Natural killer cell (primary cell): ENCODE measurements at regions not wholly inside any gene's neighbourhood (a gene's known extent, or its start where the extent isn't known, plus 50 kb on each side); places are given as distances from the start of the nearest gene placed in this dataset.

Experiments used
- ATAC-seq, 3 donors: fragments of 150-1000 bp in 2 of 3; fragments of 200-7000 bp in 1 of 3; cut with Tn5 transposase; 1 replicate in 1 of 3; 2 replicates in 2 of 3; pipeline ENCODE4 v1.10.0; 2021; ENCODE audit warnings: mild to moderate bottlenecking in 2 of 3, moderate library complexity in 2 of 3
- DNase-seq, 2 donors: peaks; one replicate each; pipeline versions ENCODE4 v3.0.0 to v3.0.0-alpha.2; 2013 to 2021; ENCODE audit warnings: mixed read lengths in 1 of 2
- H3K27ac ChIP-seq: one replicate; pipeline ENCODE4 v1.5.1; 2013; ENCODE audit warnings: mild to moderate bottlenecking, low read length
- H3K27me3 ChIP-seq: one replicate; pipeline ENCODE4 v1.6.1; 2013; ENCODE audit warnings: low read length; ENCODE audit not compliant: control insufficient read depth, insufficient read depth
- H3K36me3 ChIP-seq: one replicate; pipeline ENCODE4 v1.6.1; 2013; ENCODE audit warnings: low read length; ENCODE audit not compliant: control insufficient read depth, insufficient read depth
- H3K4me1 ChIP-seq: one replicate; pipeline ENCODE4 v1.6.1; 2013; ENCODE audit warnings: low read length; ENCODE audit not compliant: control insufficient read depth, insufficient read depth
- H3K4me3 ChIP-seq: one replicate; pipeline ENCODE4 v1.5.1; 2013; ENCODE audit warnings: low read length
- H3K9me3 ChIP-seq: one replicate; pipeline ENCODE4 v1.6.1; 2013; ENCODE audit warnings: low read length; ENCODE audit not compliant: control insufficient read depth, insufficient read depth
- H3K27ac Mint-ChIP-seq, 2 donors: one replicate each; pipeline ENCODE4 v1.8.0; 2022; ENCODE audit warnings: mild to moderate bottlenecking in 2 of 2, mixed read lengths in 2 of 2, moderate library complexity in 1 of 2
- H3K27me3 Mint-ChIP-seq, 2 donors: one replicate each; pipeline ENCODE4 v1.8.0; 2022; ENCODE audit warnings: low read depth in 2 of 2, mixed read lengths in 2 of 2
- H3K36me3 Mint-ChIP-seq: one replicate; pipeline ENCODE4 v1.8.0; 2022; ENCODE audit warnings: mixed read lengths
- H3K4me1 Mint-ChIP-seq, 2 donors: one replicate each; pipeline ENCODE4 v1.8.0; 2022; ENCODE audit warnings: mixed read lengths in 2 of 2
- H3K4me3 Mint-ChIP-seq: one replicate; pipeline ENCODE4 v1.8.0; 2022; ENCODE audit warnings: mild to moderate bottlenecking, moderate library complexity, mixed read lengths
- H3K9me3 Mint-ChIP-seq, 2 donors: one replicate each; pipeline ENCODE4 v1.8.0; 2022; ENCODE audit warnings: mixed read lengths in 2 of 2
- whole genome bisulfite sequencing: methylation state at CpG from one replicate; pipeline ENCODE4 v1.1.7; 2013; ENCODE audit warnings: missing lambda C conversion rate; ENCODE audit not compliant: insufficient coverage; 5-methylcytosine and 5-hydroxymethylcytosine counted together
- intact Hi-C: fragments of 100-400 bp; cut with micrococcal nuclease; formaldehyde crosslinking; loops from one replicate; pipeline ENCODE4 v1.14.2; 2022
- TF ChIP-seq, protein P1 (sequence below): fragments of 200-600 bp; IDR thresholded peaks from one replicate; pipeline ENCODE4 v1.8.0; 2022; ENCODE audit warnings: antibody characterized with exemption

- H3K4me3 ChIP-seq = no peak overlapping the region
- 2% methylated on average over 4 of the region's 4 CpGs for WGBS
- H3K36me3 Mint-ChIP-seq = no peaks in the 10 kb centered on the region
- H3K27ac Mint-ChIP-seq = no peak overlapping the region
- ATAC-seq (no peak), DNase-seq (peak in 1 of 2 donors; percentile 44)
- H3K4me1 ChIP-seq = no peaks in the 10 kb centered on the region
- no peak overlapping the region for H3K27ac ChIP-seq
- intact Hi-C loops = no loop called here
- H3K27me3 Mint-ChIP-seq = peaks cover 7 to 23% of the 10 kb centered on the region in 2 donors
- no peaks in the 10 kb centered on the region for H3K27me3 ChIP-seq
- H3K36me3 ChIP-seq = no peaks in the 10 kb centered on the region
- TF ChIP-seq, protein P1, sequence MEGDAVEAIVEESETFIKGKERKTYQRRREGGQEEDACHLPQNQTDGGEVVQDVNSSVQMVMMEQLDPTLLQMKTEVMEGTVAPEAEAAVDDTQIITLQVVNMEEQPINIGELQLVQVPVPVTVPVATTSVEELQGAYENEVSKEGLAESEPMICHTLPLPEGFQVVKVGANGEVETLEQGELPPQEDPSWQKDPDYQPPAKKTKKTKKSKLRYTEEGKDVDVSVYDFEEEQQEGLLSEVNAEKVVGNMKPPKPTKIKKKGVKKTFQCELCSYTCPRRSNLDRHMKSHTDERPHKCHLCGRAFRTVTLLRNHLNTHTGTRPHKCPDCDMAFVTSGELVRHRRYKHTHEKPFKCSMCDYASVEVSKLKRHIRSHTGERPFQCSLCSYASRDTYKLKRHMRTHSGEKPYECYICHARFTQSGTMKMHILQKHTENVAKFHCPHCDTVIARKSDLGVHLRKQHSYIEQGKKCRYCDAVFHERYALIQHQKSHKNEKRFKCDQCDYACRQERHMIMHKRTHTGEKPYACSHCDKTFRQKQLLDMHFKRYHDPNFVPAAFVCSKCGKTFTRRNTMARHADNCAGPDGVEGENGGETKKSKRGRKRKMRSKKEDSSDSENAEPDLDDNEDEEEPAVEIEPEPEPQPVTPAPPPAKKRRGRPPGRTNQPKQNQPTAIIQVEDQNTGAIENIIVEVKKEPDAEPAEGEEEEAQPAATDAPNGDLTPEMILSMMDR = peak; percentile 24
- H3K4me1 Mint-ChIP-seq = no peaks in the 10 kb centered on the region
- no peaks in the 10 kb centered on the region for H3K9me3 Mint-ChIP-seq
- H3K4me3 Mint-ChIP-seq = no peak overlapping the region
- H3K9me3 ChIP-seq = no peaks in the 10 kb centered on the region
Observed at GRCh38 chr1:209202830-209203532, 380.5 kb upstream of the CAMK1G start.

GRCh38 chr1:209203533-209203895 lies 380.0 kb upstream of the CAMK1G start:
- no peak for ATAC-seq
- H3K36me3 ChIP-seq = no peaks in the 10 kb centered on the region
- peaks cover 7 to 27% of the 10 kb centered on the region in 2 donors for H3K27me3 Mint-ChIP-seq
- H3K4me1 ChIP-seq = no peaks in the 10 kb centered on the region
- H3K9me3 ChIP-seq = no peaks in the 10 kb centered on the region
- WGBS = 90% methylated on average over 7 of the region's 7 CpGs
- DNase-seq = no peak
- peaks cover 4% of the 10 kb centered on the region for H3K27me3 ChIP-seq
- H3K4me1 Mint-ChIP-seq = no peaks in the 10 kb centered on the region
- H3K9me3 Mint-ChIP-seq = no peaks in the 10 kb centered on the region
- no peaks in the 10 kb centered on the region for H3K36me3 Mint-ChIP-seq
- TF ChIP-seq, protein P1 = no peak
- H3K27ac Mint-ChIP-seq = no peak overlapping the region
- H3K27ac ChIP-seq = no peak overlapping the region
- H3K4me3 ChIP-seq = no peak overlapping the region
- H3K4me3 Mint-ChIP-seq = no peak overlapping the region
- intact Hi-C loops = no loop called here

- Histone ChIP-seq H3K36me3 (no peaks in the 10 kb centered on the region), H3K27me3 (peaks cover 6% of the 10 kb centered on the region), H3K4me3 (no peak overlapping the region), H3K27ac (no peak overlapping the region), H3K9me3 (no peaks in the 10 kb centered on the region), H3K4me1 (no peaks in the 10 kb centered on the region)
- intact Hi-C loops = no loop called here
- ATAC-seq = no peak
- Mint-ChIP-seq H3K9me3 (no peaks in the 10 kb centered on the region), H3K27ac (no peak overlapping the region), H3K4me1 (no peaks in the 10 kb centered on the region), H3K27me3 (peaks cover 6 to 40% of the 10 kb centered on the region in 2 donors), H3K4me3 (no peak overlapping the region), H3K36me3 (no peaks in the 10 kb centered on the region)
- WGBS = 88% methylated on average over 4 of the region's 4 CpGs
- no peak for DNase-seq
- TF ChIP-seq, protein P1 = no peak
Observed at GRCh38 chr1:209205039-209205438, 378.5 kb upstream of the CAMK1G start.

DNA sequence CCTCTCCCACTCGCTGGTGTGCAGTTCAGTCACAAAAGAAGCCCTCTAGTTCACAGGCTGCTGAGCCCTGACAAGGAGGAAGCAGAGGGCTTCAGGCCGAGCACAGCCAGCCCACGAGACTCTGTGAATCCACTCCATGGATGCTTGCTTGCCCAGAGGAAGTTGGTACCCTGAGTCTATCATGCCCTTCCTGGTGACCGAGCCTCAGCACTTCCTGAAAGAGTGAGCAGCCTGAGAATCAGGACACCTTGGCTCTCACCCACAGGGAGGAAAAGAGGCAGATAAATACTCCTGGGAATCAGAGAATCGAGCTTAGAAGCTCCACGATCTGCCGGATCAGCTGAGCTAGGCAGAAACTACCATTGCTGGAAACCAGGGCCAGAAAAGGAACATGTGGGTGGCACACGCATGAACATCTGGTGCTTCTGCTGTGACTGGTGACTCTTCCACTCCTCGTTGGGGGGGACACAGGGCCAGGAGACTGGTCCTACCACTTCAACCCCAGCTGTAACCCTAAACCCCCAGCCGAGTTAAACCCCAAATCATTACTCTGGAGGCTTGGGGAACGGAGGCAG lies 376.3 kb upstream of the CAMK1G start:
- intact Hi-C loops = no loop called here
- ATAC-seq = no peak
- peaks cover 12 to 47% of the 10 kb centered on the region in 2 donors for H3K27me3 Mint-ChIP-seq

More for the DNA sequence above, 376.3 kb upstream of the CAMK1G start:
- no peaks in the 10 kb centered on the region for H3K36me3 Mint-ChIP-seq
- H3K36me3 ChIP-seq = no peaks in the 10 kb centered on the region
- peaks cover 6% of the 10 kb centered on the region for H3K27me3 ChIP-seq
- no peak overlapping the region for H3K4me3 Mint-ChIP-seq
- no peak overlapping the region for H3K4me3 ChIP-seq
- H3K27ac ChIP-seq = no peak overlapping the region
- DNase-seq = no peak
- no peak overlapping the region for H3K27ac Mint-ChIP-seq
- no peaks in the 10 kb centered on the region for H3K9me3 Mint-ChIP-seq
- TF ChIP-seq, protein P1 = no peak
- no peaks in the 10 kb centered on the region for H3K4me1 Mint-ChIP-seq
- H3K9me3 ChIP-seq = no peaks in the 10 kb centered on the region
- 37% methylated on average over 11 of the region's 11 CpGs for whole genome bisulfite sequencing
- no peaks in the 10 kb centered on the region for H3K4me1 ChIP-seq
